HFFc6 (cell line): ENCODE measurements at regions not wholly inside any gene's neighbourhood (a gene's known extent, or its start where the extent isn't known, plus 50 kb on each side); places are given as distances from the start of the nearest gene placed in this dataset.

Experiments used
- DNase-seq: peaks from one replicate; pipeline ENCODE4 v3.0.0-alpha.2; 2018
- H3K27ac Mint-ChIP-seq: 2 replicates; pipeline ENCODE4 v1.8.0; 2020; ENCODE audit warnings: mild to moderate bottlenecking, mixed read lengths
- H3K27me3 Mint-ChIP-seq: 2 replicates; pipeline ENCODE4 v1.8.0; 2021; ENCODE audit warnings: mild to moderate bottlenecking, moderate library complexity, mixed read lengths; ENCODE audit not compliant: insufficient read depth
- H3K36me3 Mint-ChIP-seq: 2 replicates; pipeline ENCODE4 v1.8.0; 2021; ENCODE audit warnings: low read depth, mixed read lengths
- H3K4me1 Mint-ChIP-seq: 2 replicates; pipeline ENCODE4 v1.8.0; 2020; ENCODE audit warnings: low read depth, mixed read lengths
- H3K4me3 Mint-ChIP-seq: 2 replicates; pipeline ENCODE4 v1.8.0; 2020; ENCODE audit warnings: mild to moderate bottlenecking, moderate library complexity, mixed read lengths
- H3K9me3 Mint-ChIP-seq: 2 replicates; pipeline ENCODE4 v1.8.0; 2020; ENCODE audit warnings: mild to moderate bottlenecking, mixed read lengths
- TF ChIP-seq, protein P1 (sequence below): fragments of 200-600 bp; sonication (generic); IDR thresholded peaks from 2 replicates; pipeline ENCODE4 v1.5.0; 2021; ENCODE audit warnings: antibody characterized with exemption, mild to moderate bottlenecking

DNA sequence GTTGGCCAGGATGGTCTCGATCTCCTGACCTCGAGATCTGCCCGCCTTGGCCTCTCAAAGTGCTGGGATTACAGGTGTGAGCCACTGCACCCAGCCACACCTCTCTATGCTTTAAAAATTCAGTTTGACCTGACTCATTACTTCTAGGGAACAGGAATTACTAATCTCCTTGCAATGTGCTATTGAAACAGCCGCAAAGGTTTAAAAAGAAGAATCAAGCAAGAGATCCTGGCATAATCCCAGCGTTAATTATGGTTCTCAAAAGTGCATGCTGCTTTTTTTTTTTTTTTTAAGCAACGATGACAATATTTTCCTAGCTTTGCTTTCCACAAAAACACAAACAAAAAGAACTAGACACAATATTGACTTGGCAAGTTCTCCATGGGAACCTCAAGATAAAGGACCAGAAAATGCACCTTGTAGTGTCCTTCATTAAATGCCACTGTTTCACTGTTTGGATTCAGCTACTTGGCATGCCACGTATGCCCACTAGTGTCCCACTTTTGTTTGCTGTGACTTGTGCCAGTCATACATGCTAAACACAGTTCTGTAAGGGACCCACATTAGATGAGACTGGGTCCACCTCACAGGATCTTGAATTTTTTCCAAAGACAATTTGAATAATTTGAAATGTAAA is 112.6 kb upstream of the PPARGC1A start:
- Mint-ChIP-seq H3K36me3 (no peaks in the 10 kb centered on the region), H3K4me3 (no peak overlapping the region), H3K27ac (no peak overlapping the region), H3K4me1 (peaks cover 6% of the 10 kb centered on the region; the same call in 1 of the 2 replicates), H3K27me3 (peaks cover 3% of the 10 kb centered on the region), H3K9me3 (peaks cover 6% of the 10 kb centered on the region; the same call in 1 of the 2 replicates)
- DNase-seq, result no peak
- TF ChIP-seq, protein P1, sequence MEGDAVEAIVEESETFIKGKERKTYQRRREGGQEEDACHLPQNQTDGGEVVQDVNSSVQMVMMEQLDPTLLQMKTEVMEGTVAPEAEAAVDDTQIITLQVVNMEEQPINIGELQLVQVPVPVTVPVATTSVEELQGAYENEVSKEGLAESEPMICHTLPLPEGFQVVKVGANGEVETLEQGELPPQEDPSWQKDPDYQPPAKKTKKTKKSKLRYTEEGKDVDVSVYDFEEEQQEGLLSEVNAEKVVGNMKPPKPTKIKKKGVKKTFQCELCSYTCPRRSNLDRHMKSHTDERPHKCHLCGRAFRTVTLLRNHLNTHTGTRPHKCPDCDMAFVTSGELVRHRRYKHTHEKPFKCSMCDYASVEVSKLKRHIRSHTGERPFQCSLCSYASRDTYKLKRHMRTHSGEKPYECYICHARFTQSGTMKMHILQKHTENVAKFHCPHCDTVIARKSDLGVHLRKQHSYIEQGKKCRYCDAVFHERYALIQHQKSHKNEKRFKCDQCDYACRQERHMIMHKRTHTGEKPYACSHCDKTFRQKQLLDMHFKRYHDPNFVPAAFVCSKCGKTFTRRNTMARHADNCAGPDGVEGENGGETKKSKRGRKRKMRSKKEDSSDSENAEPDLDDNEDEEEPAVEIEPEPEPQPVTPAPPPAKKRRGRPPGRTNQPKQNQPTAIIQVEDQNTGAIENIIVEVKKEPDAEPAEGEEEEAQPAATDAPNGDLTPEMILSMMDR, result no peak

DNA sequence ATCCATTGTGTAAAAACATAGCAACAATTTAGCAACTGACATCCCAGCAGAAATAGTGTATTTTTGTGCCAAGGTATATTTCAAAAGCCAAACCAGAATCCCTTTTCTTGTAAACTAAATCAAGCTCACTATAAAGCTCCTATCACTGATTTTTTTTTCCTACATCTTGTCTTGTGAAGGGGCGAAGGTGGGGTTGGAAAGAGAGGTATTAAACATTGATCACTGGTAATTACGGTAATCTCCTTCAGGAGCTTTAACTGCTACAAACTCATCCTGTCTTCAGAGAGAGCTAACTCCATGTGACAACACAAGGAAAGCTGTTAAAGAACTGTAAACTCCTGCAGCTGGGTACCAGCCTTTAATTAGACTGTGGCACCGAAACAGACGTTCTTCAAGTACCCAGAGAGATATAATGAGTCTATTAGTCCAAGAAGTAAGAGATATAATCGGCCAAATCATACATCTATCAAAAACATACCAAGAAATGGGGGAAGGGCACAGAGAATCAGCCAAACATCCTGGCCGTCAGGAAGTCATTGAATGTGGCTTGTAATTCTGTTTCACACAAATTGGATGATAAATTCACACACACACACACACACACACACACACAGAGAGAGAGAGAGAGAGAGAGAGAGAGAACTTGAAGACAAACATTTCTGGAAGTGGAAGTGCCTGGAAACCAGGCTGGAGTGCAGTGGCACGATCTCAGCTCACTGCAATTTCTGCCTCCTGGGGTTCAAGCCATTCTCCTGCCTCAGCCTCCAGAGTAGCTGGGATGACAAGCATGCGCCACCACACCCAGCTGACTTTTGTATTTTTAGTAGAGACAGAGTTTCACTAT is 111.9 kb upstream of the PPARGC1A start:
- H3K27ac Mint-ChIP-seq, result no peak overlapping the region
- H3K9me3 Mint-ChIP-seq, result peaks cover 6% of the 10 kb centered on the region; the same call in 1 of the 2 replicates
- peaks cover 3% of the 10 kb centered on the region for H3K27me3 Mint-ChIP-seq
- H3K4me1 Mint-ChIP-seq, result peaks cover 6% of the 10 kb centered on the region; the same call in 1 of the 2 replicates
- DNase-seq, result no peak
- TF ChIP-seq, protein P1, result no peak
- H3K4me3 Mint-ChIP-seq, result no peak overlapping the region
- no peaks in the 10 kb centered on the region for H3K36me3 Mint-ChIP-seq

DNA sequence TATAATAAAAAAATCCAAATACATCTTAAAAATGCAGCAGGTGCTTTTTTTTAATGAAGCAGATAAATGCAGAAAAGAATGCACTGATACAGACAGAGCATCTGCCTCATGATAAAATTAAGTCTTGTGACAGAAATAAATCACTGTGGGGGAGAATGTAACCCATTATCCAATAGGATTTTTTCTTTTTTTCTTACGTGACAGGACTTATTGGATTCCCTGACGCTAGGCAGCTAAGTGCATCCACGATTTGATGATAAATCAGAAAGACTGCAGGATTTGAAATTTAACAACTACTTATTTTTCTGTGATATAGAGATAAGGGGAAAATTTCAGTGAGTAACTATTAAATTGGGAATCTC is 110.6 kb upstream of the PPARGC1A start:
- H3K27ac Mint-ChIP-seq, result no peak overlapping the region
- H3K9me3 Mint-ChIP-seq, result peaks cover 12% of the 10 kb centered on the region; the same call in 1 of the 2 replicates
- TF ChIP-seq, protein P1, result no peak

DNA sequence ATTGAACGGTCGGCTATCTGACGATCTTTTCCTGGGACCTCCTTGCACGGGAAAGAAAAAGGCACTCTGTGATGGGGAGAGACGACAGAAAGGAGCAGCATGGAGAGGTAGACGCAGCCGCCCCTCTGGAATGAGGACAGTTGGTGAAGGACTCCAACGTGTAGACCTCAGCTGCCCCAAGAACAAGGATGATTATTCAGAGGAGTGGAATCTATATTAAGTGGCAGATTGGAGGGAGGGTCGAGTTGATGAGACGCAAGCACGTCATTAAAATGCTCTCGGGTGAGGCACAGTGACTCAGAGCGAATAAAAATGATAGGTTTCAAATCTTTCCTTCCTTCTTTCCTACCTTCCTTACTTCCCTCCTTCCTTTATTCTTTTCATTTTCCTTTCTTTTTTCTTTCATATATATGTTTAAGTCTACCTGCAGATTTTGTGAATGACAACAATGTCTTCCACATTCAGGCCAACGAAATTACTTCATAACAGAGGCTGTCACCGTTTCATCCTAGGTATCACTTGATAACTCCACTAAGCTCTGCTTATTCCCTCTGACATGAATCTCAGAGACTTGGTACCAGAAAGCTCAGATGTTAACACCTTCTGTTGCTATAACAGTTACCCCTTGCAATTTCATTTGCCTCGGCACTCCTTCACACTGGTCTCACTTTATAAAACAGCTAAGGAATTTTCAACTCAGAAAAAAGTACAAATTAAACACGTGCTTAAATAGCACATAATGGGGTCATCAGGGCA is 110.0 kb upstream of the PPARGC1A start:
- TF ChIP-seq, protein P1, result no peak
- H3K36me3 Mint-ChIP-seq, result no peaks in the 10 kb centered on the region
- H3K27ac Mint-ChIP-seq, result no peak overlapping the region
- peaks cover 5% of the 10 kb centered on the region for H3K27me3 Mint-ChIP-seq
- peaks cover 12% of the 10 kb centered on the region; the same call in 1 of the 2 replicates for H3K9me3 Mint-ChIP-seq
- no peak overlapping the region for H3K4me3 Mint-ChIP-seq
- no peak for DNase-seq
- peaks cover 6% of the 10 kb centered on the region; the same call in 1 of the 2 replicates for H3K4me1 Mint-ChIP-seq

More for the DNA sequence above, 110.6 kb upstream of the PPARGC1A start:
- DNase-seq, result no peak
- H3K4me3 Mint-ChIP-seq, result no peak overlapping the region
- peaks cover 5% of the 10 kb centered on the region for H3K27me3 Mint-ChIP-seq
- H3K4me1 Mint-ChIP-seq, result peaks cover 6% of the 10 kb centered on the region; the same call in 1 of the 2 replicates
- no peaks in the 10 kb centered on the region for H3K36me3 Mint-ChIP-seq

DNA sequence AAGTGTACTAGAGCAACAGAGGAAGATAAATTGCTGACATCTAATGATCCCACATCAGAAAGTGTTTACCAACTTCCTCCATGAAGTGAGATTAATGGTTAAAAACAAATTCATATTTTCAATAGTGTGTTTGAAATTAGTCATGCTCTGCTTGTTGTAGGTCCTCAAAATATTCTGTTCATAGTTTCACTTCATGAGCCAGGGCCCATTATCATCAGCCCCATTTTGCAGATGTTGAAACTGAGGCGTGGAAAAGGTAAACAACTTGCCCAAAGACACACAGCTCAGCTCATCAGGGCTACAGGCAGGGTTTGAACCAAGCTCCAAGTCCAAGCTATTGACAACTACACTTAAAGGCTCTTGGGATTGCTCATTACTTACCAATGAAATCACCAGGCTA is 103.5 kb upstream of the PPARGC1A start:
- H3K4me3 Mint-ChIP-seq, result no peak overlapping the region
- H3K27me3 Mint-ChIP-seq, result peaks cover 2% of the 10 kb centered on the region; the same call in 1 of the 2 replicates
- no peaks in the 10 kb centered on the region for H3K4me1 Mint-ChIP-seq
- H3K36me3 Mint-ChIP-seq, result no peaks in the 10 kb centered on the region
- TF ChIP-seq, protein P1, result no peak
- no peak overlapping the region for H3K27ac Mint-ChIP-seq
- peaks cover 6% of the 10 kb centered on the region; the same call in 1 of the 2 replicates for H3K9me3 Mint-ChIP-seq
- DNase-seq, result no peak
